ENCODE measurements at regions not wholly inside any gene's neighbourhood (a gene's known extent, or its start where the extent isn't known, plus 50 kb on each side); places are given as distances from the start of the nearest gene placed in this dataset.

DNA sequence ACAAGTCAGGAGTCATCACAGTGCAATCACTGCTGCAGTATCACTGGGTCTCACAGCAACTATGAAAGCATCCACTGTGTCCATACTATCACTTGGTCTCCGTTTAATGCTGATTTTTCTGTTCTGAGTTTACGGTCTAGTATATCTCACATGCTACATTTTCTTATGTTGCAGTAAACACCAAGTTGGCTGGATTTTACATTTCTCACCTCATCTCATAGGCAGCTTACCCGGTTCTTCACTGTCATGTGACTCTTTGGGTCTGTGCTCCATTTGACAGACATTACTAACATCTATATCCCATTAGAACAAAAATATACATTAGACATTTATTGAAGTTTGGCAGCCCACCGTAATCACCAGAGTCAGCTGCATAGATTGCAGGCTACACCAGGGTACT is 115.7 kb upstream of the PRMT8 start:
- TF ChIP-seq, protein P1, sequence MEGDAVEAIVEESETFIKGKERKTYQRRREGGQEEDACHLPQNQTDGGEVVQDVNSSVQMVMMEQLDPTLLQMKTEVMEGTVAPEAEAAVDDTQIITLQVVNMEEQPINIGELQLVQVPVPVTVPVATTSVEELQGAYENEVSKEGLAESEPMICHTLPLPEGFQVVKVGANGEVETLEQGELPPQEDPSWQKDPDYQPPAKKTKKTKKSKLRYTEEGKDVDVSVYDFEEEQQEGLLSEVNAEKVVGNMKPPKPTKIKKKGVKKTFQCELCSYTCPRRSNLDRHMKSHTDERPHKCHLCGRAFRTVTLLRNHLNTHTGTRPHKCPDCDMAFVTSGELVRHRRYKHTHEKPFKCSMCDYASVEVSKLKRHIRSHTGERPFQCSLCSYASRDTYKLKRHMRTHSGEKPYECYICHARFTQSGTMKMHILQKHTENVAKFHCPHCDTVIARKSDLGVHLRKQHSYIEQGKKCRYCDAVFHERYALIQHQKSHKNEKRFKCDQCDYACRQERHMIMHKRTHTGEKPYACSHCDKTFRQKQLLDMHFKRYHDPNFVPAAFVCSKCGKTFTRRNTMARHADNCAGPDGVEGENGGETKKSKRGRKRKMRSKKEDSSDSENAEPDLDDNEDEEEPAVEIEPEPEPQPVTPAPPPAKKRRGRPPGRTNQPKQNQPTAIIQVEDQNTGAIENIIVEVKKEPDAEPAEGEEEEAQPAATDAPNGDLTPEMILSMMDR (IDR thresholded peaks at IDR 0.05), result no peak
- no peak for TF ChIP-seq POLR2A (IDR thresholded peaks at IDR 0.05)
